Mesothelial cell of epicardium (in vitro differentiated cells): ENCODE measurements at regions not wholly inside any gene's neighbourhood (a gene's known extent, or its start where the extent isn't known, plus 50 kb on each side); places are given as distances from the start of the nearest gene placed in this dataset.

Source experiments
- DNase-seq, 2 experiments: peaks; one replicate each; pipeline ENCODE4 v3.0.0; 2021; ENCODE audit warnings: low spot score in 2 of 2; ENCODE audit not compliant: unreplicated experiment in 2 of 2
- H3K27ac Mint-ChIP-seq: 2 replicates; pipeline ENCODE4 v1.8.0; 2021; ENCODE audit warnings: mixed read lengths
- H3K27me3 Mint-ChIP-seq: 2 replicates; pipeline ENCODE4 v1.8.0; 2021; ENCODE audit warnings: low read depth, mixed read lengths
- H3K36me3 Mint-ChIP-seq: 2 replicates; pipeline ENCODE4 v1.8.0; 2021; ENCODE audit warnings: mixed read lengths
- H3K4me1 Mint-ChIP-seq: 2 replicates; pipeline ENCODE4 v1.8.0; 2021; ENCODE audit warnings: mixed read lengths
- H3K4me3 Mint-ChIP-seq: 2 replicates; pipeline ENCODE4 v1.8.0; 2021; ENCODE audit warnings: mild to moderate bottlenecking, moderate library complexity, mixed read lengths
- H3K9me3 Mint-ChIP-seq: 2 replicates; pipeline ENCODE4 v1.8.0; 2021; ENCODE audit warnings: mixed read lengths
- TF ChIP-seq, protein P1 (sequence below): fragments of 200-600 bp; sonication (generic); IDR thresholded peaks from one replicate; pipeline ENCODE4 v1.5.0; 2021; ENCODE audit warnings: antibody characterized with exemption; ENCODE audit not compliant: unreplicated experiment

DNA sequence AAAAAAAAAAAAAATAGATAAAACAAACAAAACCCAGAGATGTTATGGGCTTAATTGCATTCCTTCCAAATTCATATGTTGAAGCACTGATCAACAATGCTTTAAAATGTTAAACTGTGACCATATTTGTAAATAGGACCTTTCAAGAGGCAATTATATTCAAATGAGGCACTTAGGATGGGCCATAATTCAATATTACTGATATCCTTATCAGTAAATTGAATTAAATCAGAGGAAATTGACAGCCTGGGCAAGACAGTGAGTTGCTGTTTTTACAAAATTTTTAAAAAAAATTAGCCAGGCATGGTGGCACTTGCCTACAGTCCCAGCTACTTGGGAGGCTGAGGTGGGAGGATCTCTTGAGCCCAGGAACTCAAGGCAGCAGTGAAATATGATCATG, 364.1 kb downstream of the GJA1 start:
- H3K27ac Mint-ChIP-seq, result no peak overlapping the region
- H3K36me3 Mint-ChIP-seq, result peaks cover 4% of the 10 kb centered on the region
- H3K4me1 Mint-ChIP-seq, result no peaks in the 10 kb centered on the region
- no peak for DNase-seq
- TF ChIP-seq, protein P1, sequence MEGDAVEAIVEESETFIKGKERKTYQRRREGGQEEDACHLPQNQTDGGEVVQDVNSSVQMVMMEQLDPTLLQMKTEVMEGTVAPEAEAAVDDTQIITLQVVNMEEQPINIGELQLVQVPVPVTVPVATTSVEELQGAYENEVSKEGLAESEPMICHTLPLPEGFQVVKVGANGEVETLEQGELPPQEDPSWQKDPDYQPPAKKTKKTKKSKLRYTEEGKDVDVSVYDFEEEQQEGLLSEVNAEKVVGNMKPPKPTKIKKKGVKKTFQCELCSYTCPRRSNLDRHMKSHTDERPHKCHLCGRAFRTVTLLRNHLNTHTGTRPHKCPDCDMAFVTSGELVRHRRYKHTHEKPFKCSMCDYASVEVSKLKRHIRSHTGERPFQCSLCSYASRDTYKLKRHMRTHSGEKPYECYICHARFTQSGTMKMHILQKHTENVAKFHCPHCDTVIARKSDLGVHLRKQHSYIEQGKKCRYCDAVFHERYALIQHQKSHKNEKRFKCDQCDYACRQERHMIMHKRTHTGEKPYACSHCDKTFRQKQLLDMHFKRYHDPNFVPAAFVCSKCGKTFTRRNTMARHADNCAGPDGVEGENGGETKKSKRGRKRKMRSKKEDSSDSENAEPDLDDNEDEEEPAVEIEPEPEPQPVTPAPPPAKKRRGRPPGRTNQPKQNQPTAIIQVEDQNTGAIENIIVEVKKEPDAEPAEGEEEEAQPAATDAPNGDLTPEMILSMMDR, result no peak
- no peaks in the 10 kb centered on the region for H3K27me3 Mint-ChIP-seq
- peaks cover 32% of the 10 kb centered on the region for H3K9me3 Mint-ChIP-seq
- no peak overlapping the region for H3K4me3 Mint-ChIP-seq

DNA sequence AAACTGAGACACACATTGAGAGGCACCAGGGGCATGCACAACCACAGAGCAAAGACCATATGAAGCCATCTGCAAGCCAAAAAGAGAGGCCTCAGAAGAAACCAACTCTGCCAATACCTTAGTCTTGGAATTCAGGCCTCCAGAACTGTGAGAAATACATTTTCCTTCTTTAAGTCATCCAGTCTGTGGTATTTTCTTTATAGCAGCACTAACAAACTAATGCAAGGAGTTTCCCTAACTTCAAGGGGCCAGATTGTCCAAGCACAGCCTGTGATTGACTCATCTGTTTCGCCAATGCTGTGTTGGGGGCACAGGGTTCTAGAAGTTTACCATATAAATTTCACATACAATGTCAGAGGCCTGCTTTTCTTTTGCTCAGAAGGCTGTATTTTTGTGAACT, 364.6 kb downstream of the GJA1 start:
- no peak overlapping the region for H3K27ac Mint-ChIP-seq
- peaks cover 4% of the 10 kb centered on the region for H3K36me3 Mint-ChIP-seq
- no peak overlapping the region for H3K4me3 Mint-ChIP-seq
- H3K27me3 Mint-ChIP-seq, result no peaks in the 10 kb centered on the region
- H3K9me3 Mint-ChIP-seq, result peaks cover 32% of the 10 kb centered on the region
- H3K4me1 Mint-ChIP-seq, result no peaks in the 10 kb centered on the region
- TF ChIP-seq, protein P1, result no peak
- no peak for DNase-seq

DNA sequence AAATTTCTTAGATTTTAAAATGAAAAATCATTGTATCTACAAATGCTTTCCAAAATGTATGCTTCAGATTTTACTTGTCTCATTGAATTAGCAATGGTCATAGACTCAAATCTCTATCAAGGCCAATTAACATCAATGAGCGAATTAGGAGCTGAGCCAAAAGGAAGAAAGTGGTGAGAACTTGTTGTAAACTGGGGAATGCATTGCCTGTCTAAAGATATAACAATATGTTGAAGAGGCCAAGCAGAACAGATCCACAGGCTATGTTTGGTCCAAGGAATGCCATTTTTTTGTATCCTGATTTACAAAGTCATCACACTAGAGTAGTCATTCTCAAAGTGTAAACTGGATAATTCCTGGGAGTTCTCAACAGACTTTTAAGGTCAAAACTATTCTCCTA, 370.7 kb downstream of the GJA1 start:
- no peaks in the 10 kb centered on the region for H3K36me3 Mint-ChIP-seq
- no peaks in the 10 kb centered on the region for H3K27me3 Mint-ChIP-seq
- no peak for DNase-seq
- H3K4me3 Mint-ChIP-seq, result no peak overlapping the region
- H3K27ac Mint-ChIP-seq, result no peak overlapping the region
- TF ChIP-seq, protein P1, result no peak
- H3K9me3 Mint-ChIP-seq, result peaks cover 12% of the 10 kb centered on the region
- H3K4me1 Mint-ChIP-seq, result peaks cover 1% of the 10 kb centered on the region

DNA sequence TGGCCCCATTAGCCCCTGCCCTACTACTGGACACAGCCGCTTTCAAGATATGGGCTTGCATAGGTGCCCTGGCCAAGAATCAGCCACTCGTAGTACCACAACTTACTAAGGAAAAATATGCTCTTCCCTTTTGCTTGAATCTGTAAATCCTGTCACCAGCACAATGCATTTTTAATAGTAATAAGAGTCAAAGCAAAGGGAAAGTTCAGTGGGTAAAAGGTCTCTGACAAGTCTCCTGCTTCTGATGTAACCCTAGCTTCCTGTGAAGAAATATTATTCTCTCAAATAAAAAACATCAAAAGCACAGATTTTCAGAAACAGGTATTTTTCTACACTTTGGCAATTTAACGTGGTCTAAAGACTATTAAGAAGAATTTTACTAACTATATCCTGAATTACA, 373.8 kb downstream of the GJA1 start:
- DNase-seq, result no peak
- H3K27me3 Mint-ChIP-seq, result no peaks in the 10 kb centered on the region
- H3K4me3 Mint-ChIP-seq, result no peak overlapping the region
- peaks cover 14% of the 10 kb centered on the region for H3K4me1 Mint-ChIP-seq
- no peaks in the 10 kb centered on the region for H3K36me3 Mint-ChIP-seq
- H3K9me3 Mint-ChIP-seq, result peaks cover 4% of the 10 kb centered on the region
- TF ChIP-seq, protein P1, result no peak
- no peak overlapping the region for H3K27ac Mint-ChIP-seq

DNA sequence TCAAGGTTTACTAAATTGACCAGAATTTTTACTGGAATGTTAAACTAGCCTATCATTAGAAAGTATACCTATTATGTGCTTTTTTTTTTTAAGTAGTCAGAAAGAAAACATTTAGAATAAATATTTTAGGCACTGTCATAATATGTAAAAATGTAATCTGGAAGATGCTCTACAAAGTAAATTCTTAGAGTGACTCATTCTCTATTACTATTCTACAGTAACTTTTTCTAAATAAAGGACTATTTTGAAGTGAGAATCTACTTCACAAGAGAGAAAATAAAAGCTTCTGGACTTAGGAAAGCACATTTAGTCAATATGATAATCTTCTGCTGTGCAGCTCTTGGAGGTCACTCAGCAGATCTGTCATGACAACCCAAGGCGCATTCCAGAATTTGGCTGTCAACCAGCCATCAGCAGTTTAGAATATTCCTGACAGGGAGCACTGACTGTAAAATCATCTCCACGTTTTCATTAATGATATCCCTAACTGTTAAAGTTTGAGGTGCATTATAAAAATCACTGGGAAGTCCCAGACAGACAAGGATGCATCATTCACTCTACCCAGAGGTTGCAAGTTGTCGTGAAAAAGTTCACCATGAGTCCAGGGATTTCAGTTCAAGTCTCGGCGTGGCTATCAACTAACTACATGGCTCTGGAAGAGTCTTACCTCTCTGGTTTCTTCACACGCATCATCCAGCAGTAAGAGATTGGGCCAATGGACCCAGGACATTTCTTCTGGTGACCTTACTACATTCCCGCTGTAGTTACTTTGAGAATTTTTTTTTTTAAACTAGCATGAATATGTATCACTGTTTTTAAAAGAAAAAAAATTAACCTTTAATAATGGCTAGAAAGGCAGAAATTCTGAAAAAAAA, 374.9 kb downstream of the GJA1 start:
- DNase-seq, result no peak
- H3K4me1 Mint-ChIP-seq, result peaks cover 14% of the 10 kb centered on the region
- no peaks in the 10 kb centered on the region for H3K27me3 Mint-ChIP-seq
- peaks cover 4% of the 10 kb centered on the region for H3K9me3 Mint-ChIP-seq
- TF ChIP-seq, protein P1, result no peak
- H3K27ac Mint-ChIP-seq, result no peak overlapping the region
- H3K36me3 Mint-ChIP-seq, result no peaks in the 10 kb centered on the region
- H3K4me3 Mint-ChIP-seq, result no peak overlapping the region
